OCI-LY1 (cell line): ENCODE measurements at regions not wholly inside any gene's neighbourhood (a gene's known extent, or its start where the extent isn't known, plus 50 kb on each side); places are given as distances from the start of the nearest gene placed in this dataset.

Experiments used
- EZH2 ChIP-seq: fragments of 200-600 bp; sonication (generic), shearing (Covaris generic); IDR thresholded peaks from 2 replicates; pipeline ENCODE4 v1.8.0; 2017; ENCODE audit warnings: borderline replicate concordance, mixed run types, mild to moderate bottlenecking, antibody characterized with exemption, low read length, moderate library complexity, mixed read lengths
- TF ChIP-seq, protein P1 (sequence below): fragments of 200-600 bp; sonication (generic), shearing (Covaris generic); IDR thresholded peaks from 2 replicates; pipeline ENCODE4 v1.5.1; 2017; ENCODE audit warnings: mild to moderate bottlenecking, antibody characterized with exemption, low read length, moderate library complexity, mixed read lengths

DNA sequence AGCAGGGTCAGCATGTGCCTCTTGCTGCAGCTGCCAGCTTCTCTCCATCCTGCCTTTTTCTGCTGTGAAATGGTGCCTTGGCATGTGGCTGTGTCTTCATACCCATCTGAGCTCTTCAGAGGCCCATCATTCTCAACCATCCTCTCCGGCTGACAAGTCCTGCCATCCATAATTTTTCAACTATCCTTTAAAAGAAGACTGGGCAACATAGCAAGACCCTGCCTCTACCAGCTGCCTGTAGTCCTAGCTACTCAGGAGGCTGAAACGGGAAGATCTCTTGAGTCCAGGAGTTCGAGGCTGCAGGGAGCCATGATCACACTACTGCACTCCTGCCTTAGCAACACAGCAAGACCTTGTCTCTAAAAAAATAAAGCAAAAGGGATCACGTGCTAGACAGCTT is 64.2 kb upstream of the TTC29 start:
- TF ChIP-seq, protein P1, sequence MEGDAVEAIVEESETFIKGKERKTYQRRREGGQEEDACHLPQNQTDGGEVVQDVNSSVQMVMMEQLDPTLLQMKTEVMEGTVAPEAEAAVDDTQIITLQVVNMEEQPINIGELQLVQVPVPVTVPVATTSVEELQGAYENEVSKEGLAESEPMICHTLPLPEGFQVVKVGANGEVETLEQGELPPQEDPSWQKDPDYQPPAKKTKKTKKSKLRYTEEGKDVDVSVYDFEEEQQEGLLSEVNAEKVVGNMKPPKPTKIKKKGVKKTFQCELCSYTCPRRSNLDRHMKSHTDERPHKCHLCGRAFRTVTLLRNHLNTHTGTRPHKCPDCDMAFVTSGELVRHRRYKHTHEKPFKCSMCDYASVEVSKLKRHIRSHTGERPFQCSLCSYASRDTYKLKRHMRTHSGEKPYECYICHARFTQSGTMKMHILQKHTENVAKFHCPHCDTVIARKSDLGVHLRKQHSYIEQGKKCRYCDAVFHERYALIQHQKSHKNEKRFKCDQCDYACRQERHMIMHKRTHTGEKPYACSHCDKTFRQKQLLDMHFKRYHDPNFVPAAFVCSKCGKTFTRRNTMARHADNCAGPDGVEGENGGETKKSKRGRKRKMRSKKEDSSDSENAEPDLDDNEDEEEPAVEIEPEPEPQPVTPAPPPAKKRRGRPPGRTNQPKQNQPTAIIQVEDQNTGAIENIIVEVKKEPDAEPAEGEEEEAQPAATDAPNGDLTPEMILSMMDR: no peak
- TF ChIP-seq EZH2: no peak
